Prostate gland (tissue), 2 donors: ENCODE measurements at regions not wholly inside any gene's neighbourhood (a gene's known extent, or its start where the extent isn't known, plus 50 kb on each side); places are given as distances from the start of the nearest gene placed in this dataset.
"Not testable (repeated sequence)": the region's sequence is repeated elsewhere in the genome, so short reads cannot be mapped to it uniquely, and the experiment has no call there.

Experiments used
- DNase-seq: peaks from one replicate; pipeline ENCODE4 v3.0.0-alpha.2; 2019; ENCODE audit warnings: low spot score
- H3K27ac ChIP-seq, 2 donors: fragments of 200-600 bp; sonication (generic); 2 replicates each; pipeline ENCODE4 v1.5.1; 2017 to 2019
- H3K27me3 ChIP-seq: fragments of 200-600 bp; sonication (generic); replicated peaks from 2 replicates; pipeline ENCODE4 v1.5.1; 2019; ENCODE audit not compliant: insufficient read depth
- H3K36me3 ChIP-seq, 2 donors: fragments of 200-600 bp; sonication (generic); 1 replicate in 1 of 2; 2 replicates in 1 of 2; pipeline versions ENCODE4 v1.5.1 to v1.8.1; 2017 to 2019
- H3K4me1 ChIP-seq: fragments of 200-600 bp; sonication (generic); replicated peaks from 2 replicates; pipeline ENCODE4 v1.5.1; 2019
- H3K4me3 ChIP-seq, 2 donors: fragments of 200-600 bp; sonication (generic); 2 replicates each; pipeline ENCODE4 v1.5.1; 2017 to 2019
- H3K9me3 ChIP-seq: fragments of 200-600 bp; sonication (generic); 2 replicates; pipeline ENCODE4 v1.5.1; 2017
- POLR2A ChIP-seq: fragments of 450-650 bp; IDR thresholded peaks from one replicate; pipeline ENCODE4 v1.6.1; 2016; ENCODE audit warnings: antibody characterized with exemption, mild to moderate bottlenecking
- POLR2AphosphoS5 ChIP-seq: sonication (generic); formaldehyde crosslinking; IDR thresholded peaks from one replicate; pipeline ENCODE4 v1.6.1; 2017; ENCODE audit warnings: antibody characterized with exemption
- WGBS: methylation state at CpG from one replicate; pipeline ENCODE4 v1.1.5; 2018; 5-methylcytosine and 5-hydroxymethylcytosine counted together
- intact Hi-C: fragments of 100-400 bp; cut with DNase I; formaldehyde crosslinking; loops from one replicate; pipeline ENCODE4 v1.14.2; 2022
- TF ChIP-seq, protein P1 (sequence below), 4 experiments: fragments of 200-600 bp in 2 of 4; fragments of 450-650 bp in 2 of 4; sonication (generic) in 2 of 4; IDR thresholded peaks; 1 replicate in 3 of 4; 2 replicates in 1 of 4; pipeline ENCODE4 v1.5.1; 2016 to 2019; ENCODE audit warnings: antibody characterized with exemption in 4 of 4, mild to moderate bottlenecking in 2 of 4, moderate library complexity in 2 of 4

DNA sequence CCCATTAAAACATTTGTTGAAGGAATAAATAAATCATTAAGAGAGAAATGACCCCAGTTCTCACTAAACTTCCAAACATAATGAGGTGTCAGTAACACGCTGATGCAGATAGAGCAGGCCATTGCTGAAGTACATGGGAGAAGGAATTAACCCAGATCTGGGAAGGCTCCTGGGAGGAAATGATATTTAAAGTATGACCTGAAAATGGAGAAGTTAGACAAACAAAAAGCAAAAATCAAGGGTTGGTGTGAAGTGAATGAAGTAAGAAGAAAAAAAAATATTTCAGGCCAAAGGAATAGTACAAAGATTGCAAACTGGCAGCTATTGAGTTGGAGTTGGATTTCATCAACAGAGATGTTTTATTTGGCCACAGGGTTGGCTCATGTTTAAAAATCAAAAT lies 71.4 kb downstream of the RGS2 start:
- H3K27ac ChIP-seq: no peak overlapping the region
- no peaks in the 10 kb centered on the region for H3K4me1 ChIP-seq
- no peaks in the 10 kb centered on the region for H3K36me3 ChIP-seq
- H3K27me3 ChIP-seq: no peaks in the 10 kb centered on the region
- 66% methylated on average over 1 of the region's 1 CpG for WGBS
- no peak for DNase-seq
- no peak overlapping the region for H3K4me3 ChIP-seq
- no peaks in the 10 kb centered on the region for H3K9me3 ChIP-seq
- TF ChIP-seq, protein P1, sequence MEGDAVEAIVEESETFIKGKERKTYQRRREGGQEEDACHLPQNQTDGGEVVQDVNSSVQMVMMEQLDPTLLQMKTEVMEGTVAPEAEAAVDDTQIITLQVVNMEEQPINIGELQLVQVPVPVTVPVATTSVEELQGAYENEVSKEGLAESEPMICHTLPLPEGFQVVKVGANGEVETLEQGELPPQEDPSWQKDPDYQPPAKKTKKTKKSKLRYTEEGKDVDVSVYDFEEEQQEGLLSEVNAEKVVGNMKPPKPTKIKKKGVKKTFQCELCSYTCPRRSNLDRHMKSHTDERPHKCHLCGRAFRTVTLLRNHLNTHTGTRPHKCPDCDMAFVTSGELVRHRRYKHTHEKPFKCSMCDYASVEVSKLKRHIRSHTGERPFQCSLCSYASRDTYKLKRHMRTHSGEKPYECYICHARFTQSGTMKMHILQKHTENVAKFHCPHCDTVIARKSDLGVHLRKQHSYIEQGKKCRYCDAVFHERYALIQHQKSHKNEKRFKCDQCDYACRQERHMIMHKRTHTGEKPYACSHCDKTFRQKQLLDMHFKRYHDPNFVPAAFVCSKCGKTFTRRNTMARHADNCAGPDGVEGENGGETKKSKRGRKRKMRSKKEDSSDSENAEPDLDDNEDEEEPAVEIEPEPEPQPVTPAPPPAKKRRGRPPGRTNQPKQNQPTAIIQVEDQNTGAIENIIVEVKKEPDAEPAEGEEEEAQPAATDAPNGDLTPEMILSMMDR (IDR thresholded peaks at IDR 0.05): no peak
- no peak for TF ChIP-seq POLR2AphosphoS5
- no peak for TF ChIP-seq POLR2A
- intact Hi-C loops: no loop called here

DNA sequence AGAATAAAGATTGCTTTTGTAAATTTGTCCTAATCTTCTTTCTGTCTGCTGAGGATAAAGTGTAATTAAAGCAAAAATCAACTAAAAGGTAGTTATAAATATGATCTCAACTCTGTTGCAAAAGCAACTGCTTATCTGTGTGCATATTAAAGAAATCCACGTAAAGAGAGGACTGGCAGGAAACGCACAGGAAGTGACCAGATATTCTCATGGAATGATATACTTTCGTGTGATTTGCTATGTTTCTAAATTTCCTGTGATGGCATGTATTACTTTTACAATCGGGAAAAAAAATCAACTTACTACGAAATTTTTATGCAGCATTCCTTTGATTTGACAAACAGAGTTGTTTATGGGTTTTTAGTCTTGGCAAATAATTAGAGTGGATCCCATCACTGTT lies 75.4 kb downstream of the RGS2 start:
- no peak overlapping the region for H3K27ac ChIP-seq
- H3K36me3 ChIP-seq: no peaks in the 10 kb centered on the region
- no peak overlapping the region for H3K4me3 ChIP-seq
- TF ChIP-seq POLR2A (no peak), POLR2AphosphoS5 (no peak)
- TF ChIP-seq, protein P1 (IDR thresholded peaks at IDR 0.05): no peak
- WGBS: 31% methylated on average over 5 of the region's 5 CpGs
- no peaks in the 10 kb centered on the region for H3K27me3 ChIP-seq
- intact Hi-C loops: no loop called here
- DNase-seq: no peak
- H3K4me1 ChIP-seq: no peaks in the 10 kb centered on the region
- no peaks in the 10 kb centered on the region for H3K9me3 ChIP-seq

DNA sequence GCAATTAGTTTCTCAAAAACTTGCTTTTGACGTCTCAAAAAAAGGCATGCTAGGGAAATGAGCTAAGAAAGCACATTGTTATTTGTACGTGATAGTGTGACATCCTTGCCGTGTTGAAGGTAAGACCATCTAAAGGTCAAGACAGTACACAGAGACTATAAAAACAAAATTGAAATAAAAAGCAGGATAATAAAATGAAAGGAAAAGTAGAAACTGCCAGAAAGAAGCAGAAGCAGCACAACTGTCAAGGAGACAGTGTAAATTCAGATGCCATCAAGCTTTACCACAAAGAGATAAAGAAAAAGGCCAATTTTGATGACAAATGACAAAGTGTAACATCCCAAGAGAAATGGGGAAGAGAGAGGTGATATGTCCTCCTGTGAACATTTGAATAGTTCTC lies 76.5 kb downstream of the RGS2 start:
- H3K27me3 ChIP-seq, DNase-seq, H3K36me3 ChIP-seq, H3K27ac ChIP-seq, H3K4me1 ChIP-seq, H3K4me3 ChIP-seq, H3K9me3 ChIP-seq, intact Hi-C loops: not testable (repeated sequence)
- WGBS: 19% methylated on average over 3 of the region's 3 CpGs

DNA sequence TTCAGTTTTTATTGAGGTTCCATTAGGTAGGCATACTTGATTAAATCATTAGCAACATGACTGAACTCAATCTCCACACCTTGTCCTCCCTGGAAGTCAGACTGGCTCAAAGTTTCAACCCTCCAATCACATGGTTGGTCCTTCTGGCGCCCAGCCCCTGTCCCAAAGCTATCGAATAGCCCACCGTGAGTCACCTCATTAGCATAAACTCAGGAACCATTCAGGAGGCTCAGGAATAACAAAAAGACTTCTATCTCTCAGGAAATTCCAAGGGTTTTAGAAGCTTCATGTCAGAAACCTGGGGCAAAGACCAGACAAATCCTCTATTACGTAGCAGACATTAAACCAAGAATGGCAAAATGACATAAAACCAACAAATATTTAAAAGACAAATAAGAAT lies 78.6 kb downstream of the RGS2 start:
- Histone ChIP-seq H3K9me3 (no peaks in the 10 kb centered on the region), H3K27me3 (no peaks in the 10 kb centered on the region), H3K4me3 (no peak overlapping the region), H3K27ac (no peak overlapping the region), H3K36me3 (no peaks in the 10 kb centered on the region), H3K4me1 (no peaks in the 10 kb centered on the region)
- TF ChIP-seq, protein P1 (IDR thresholded peaks at IDR 0.05): no peak
- no peak for TF ChIP-seq POLR2A
- TF ChIP-seq POLR2AphosphoS5: no peak
- intact Hi-C loops: no loop called here
- 89% methylated on average over 4 of the region's 4 CpGs for WGBS
- no peak for DNase-seq

DNA sequence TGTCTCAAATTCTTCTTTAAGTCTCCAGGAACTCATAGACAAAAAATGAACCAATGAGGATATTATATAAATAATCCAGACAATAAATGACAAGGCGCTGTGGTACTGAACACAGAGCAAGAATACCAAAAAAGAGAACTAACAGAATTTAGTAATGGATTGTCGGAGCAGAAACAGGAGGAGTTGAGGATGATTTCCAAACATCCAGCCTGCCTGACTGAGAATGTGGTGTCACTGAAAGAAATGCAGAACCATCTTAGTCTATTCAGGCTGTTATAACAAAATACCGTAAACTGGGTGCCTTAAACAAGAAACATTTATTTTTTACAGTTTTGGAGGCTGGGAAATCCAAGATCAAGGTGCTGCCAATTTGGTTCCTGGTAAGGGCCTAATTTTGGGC lies 79.7 kb downstream of the RGS2 start:
- H3K27ac ChIP-seq: no peak overlapping the region
- intact Hi-C loops: no loop called here
- no peaks in the 10 kb centered on the region for H3K36me3 ChIP-seq
- H3K4me1 ChIP-seq: no peaks in the 10 kb centered on the region
- 85% methylated on average over 3 of the region's 3 CpGs for WGBS
- H3K4me3 ChIP-seq: no peak overlapping the region
- H3K9me3 ChIP-seq: no peaks in the 10 kb centered on the region
- TF ChIP-seq POLR2AphosphoS5 (no peak), POLR2A (no peak)
- TF ChIP-seq, protein P1 (IDR thresholded peaks at IDR 0.05): no peak
- no peak for DNase-seq
- H3K27me3 ChIP-seq: no peaks in the 10 kb centered on the region

DNA sequence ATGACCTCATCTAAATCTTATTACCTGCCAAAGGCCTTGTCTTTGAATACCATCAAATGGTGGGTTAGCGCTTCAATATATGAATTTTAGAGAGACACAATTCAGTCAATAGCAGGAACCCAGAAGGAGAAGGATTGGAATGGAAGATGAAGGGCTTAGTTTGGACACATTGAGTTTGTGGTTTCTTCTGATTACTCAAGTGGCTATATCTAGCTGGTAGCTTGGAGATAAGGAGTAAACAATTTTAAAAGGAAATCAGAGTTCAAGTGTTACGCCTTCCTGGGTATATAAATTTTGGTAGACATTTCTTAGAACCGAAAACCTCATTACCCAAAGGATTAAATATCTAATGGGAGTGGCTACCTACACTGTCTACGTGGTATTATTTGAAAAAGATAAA lies 80.2 kb downstream of the RGS2 start:
- no peak for TF ChIP-seq POLR2A
- TF ChIP-seq, protein P1 (IDR thresholded peaks at IDR 0.05): no peak
- TF ChIP-seq POLR2AphosphoS5: no peak
- no peak for DNase-seq
- WGBS: 91% methylated on average over 4 of the region's 4 CpGs
- Histone ChIP-seq H3K4me1 (no peaks in the 10 kb centered on the region), H3K4me3 (no peak overlapping the region), H3K9me3 (no peaks in the 10 kb centered on the region), H3K27ac (no peak overlapping the region), H3K27me3 (no peaks in the 10 kb centered on the region), H3K36me3 (no peaks in the 10 kb centered on the region)
- intact Hi-C loops: no loop called here
